Activated naive CD4-positive, alpha-beta T cell treated with anti-CD3 and anti-CD28 coated beads, Interleukin-2, amount 50 U/mL, for 24 hours (primary cell): ENCODE measurements at regions not wholly inside any gene's neighbourhood (a gene's known extent, or its start where the extent isn't known, plus 50 kb on each side); places are given as distances from the start of the nearest gene placed in this dataset.
"Not testable (repeated sequence)": the region's sequence is repeated elsewhere in the genome, so short reads cannot be mapped to it uniquely, and the experiment has no call there.

ENCODE experiments used
- H3K27ac Mint-ChIP-seq: one replicate; pipeline ENCODE4 v1.8.0; 2021; ENCODE audit warnings: mild to moderate bottlenecking, mixed read lengths
- H3K27me3 Mint-ChIP-seq: one replicate; pipeline ENCODE4 v1.8.0; 2021; ENCODE audit warnings: mixed read lengths
- H3K36me3 Mint-ChIP-seq: one replicate; pipeline ENCODE4 v1.8.0; 2021; ENCODE audit warnings: mixed read lengths
- H3K4me1 Mint-ChIP-seq: one replicate; pipeline ENCODE4 v1.8.0; 2021; ENCODE audit warnings: mixed read lengths
- H3K4me3 Mint-ChIP-seq: one replicate; pipeline ENCODE4 v1.8.0; 2021; ENCODE audit warnings: mild to moderate bottlenecking, mixed read lengths
- H3K9me3 Mint-ChIP-seq: one replicate; pipeline ENCODE4 v1.8.0; 2021; ENCODE audit warnings: mixed read lengths

DNA sequence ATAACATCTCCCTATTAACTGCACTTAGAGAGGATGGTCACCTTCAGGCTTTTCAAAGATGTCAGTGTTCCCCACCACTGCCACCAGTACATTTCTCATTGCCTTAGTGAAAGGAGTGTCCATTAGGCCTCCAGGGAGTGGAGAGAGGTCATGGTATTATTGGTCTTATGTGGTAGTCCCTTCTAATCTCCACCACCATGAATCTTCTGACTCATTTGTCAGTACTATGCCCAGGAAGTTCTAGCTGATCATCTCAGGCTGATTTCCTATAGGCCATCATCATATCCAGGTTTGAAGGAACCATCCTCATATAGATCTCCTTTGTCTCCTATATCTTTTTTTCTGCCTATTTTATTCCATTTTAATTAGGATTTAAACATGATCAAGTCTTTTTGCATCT is 221.5 kb downstream of the CYB561 start:
- peaks cover 12% of the 10 kb centered on the region for H3K36me3 Mint-ChIP-seq
- no peaks in the 10 kb centered on the region for H3K27me3 Mint-ChIP-seq
- H3K9me3 Mint-ChIP-seq: peaks cover 9% of the 10 kb centered on the region
- no peak overlapping the region for H3K4me3 Mint-ChIP-seq
- no peaks in the 10 kb centered on the region for H3K4me1 Mint-ChIP-seq
- H3K27ac Mint-ChIP-seq: no peak overlapping the region

DNA sequence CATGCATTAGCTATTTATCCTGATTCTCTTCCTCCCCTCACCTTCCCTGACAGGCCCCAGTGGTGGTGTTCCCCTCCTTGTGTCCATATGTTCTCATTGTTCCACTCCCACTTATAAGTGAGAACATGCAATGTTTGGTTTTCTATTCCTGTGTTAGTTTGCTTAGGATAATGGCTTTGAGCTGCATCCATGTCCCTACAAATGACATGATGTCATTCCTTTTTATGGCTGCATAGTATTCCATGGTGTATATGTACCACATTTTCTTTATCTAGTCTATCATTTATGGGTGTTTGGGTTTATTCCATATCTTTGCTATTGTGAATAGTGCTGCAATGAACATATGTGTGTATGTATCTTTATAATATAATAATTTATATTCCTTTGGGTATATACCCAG is 219.4 kb downstream of the CYB561 start:
- Mint-ChIP-seq H3K9me3 (peaks cover 12% of the 10 kb centered on the region), H3K36me3 (peaks cover 22% of the 10 kb centered on the region)
- H3K27me3 Mint-ChIP-seq, H3K27ac Mint-ChIP-seq, H3K4me3 Mint-ChIP-seq, H3K4me1 Mint-ChIP-seq: not testable (repeated sequence)

DNA sequence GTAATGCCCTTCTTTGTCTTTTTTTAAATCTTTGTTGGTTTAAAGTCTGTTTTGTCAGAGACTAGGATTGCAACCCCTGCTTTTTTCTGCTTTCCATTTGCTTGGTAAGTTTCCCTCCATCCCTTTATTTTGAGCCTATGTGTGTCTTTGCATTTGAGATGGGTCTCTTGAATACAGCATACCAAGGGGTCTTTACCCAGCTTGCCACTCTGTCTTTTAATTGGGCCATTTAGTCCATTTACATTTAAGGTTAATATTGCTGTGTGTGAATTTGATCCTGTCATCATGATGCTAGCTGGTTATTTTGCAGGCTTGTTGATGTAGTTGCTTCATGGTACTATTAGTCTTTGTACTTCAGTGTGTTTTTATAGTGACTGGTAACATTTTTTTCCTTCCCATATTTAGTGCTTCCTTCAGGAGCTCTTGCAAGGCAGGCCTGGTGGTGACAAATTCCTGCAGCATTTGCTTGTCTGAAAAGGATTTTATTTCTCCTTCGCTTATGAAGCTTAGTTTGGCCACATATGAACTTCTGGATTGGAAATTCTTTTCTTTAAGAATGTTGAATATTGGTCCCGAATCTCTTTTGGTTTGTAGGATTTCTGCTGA is 215.0 kb downstream of the CYB561 start:
- not testable (repeated sequence) for H3K27me3 Mint-ChIP-seq, H3K27ac Mint-ChIP-seq, H3K4me3 Mint-ChIP-seq, H3K4me1 Mint-ChIP-seq
- peaks cover 27% of the 10 kb centered on the region for H3K36me3 Mint-ChIP-seq
- H3K9me3 Mint-ChIP-seq: peaks cover 15% of the 10 kb centered on the region

DNA sequence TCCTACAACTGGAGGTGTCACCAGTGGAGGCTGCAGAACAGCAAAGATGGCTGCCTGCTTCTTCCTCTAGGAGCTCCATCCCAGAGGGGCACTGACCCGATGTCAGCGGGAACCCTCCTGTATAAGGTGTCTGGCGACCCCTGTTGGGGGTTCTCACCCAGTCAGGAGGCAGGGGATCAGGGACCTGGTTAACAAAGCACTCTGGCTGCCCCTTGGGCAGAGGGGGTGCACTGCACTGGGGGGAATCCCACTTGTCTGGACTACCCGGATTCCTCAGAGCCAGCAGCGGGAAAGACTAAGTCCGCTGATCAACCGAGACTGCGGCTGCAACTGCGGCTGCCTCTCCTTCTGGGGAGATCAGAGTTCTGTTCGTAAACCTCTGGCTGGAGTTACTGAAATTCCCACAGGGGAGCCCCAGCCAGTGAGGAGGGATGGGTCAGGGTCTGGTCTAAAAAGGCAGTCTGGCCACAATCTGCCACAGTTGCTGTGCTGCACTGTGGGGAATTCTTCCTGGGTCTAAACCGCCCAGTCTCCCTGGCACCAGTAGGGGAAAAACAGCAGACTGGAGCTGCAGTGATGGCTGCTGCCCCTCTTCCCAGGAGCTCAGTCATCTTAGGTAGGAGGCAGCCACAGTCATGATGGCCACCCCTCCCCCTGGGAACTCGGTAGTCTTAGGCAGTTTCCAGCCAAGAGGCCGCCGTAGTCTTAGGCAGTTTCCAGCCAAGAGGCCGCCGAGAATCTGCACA is 213.4 kb downstream of the CYB561 start:
- Mint-ChIP-seq H3K4me1 (no peaks in the 10 kb centered on the region), H3K27me3 (no peaks in the 10 kb centered on the region), H3K9me3 (peaks cover 7% of the 10 kb centered on the region), H3K27ac (no peak overlapping the region), H3K4me3 (no peak overlapping the region), H3K36me3 (peaks cover 27% of the 10 kb centered on the region)

DNA sequence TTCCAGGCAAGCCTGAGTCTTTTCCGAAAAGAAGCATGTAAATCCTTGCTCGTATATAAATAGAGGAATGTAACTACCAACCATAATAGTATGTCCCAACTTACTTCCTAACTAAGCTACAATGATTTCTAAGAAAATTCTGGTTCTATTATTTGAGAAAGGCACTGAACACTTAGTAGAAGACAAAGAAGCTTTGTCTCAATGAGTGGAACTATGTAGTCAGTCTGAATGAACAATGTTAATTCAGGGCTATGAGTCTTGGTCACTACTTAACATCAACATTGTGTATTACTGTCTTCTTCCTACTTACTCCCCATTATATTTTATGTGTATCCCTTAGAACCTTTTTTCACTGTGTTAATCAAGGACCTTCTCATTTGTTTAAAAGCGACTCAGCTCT is 206.0 kb downstream of the CYB561 start:
- Mint-ChIP-seq H3K27ac (no peak overlapping the region), H3K4me1 (no peaks in the 10 kb centered on the region), H3K9me3 (peaks cover 6% of the 10 kb centered on the region), H3K4me3 (no peak overlapping the region), H3K36me3 (peaks cover 32% of the 10 kb centered on the region), H3K27me3 (no peaks in the 10 kb centered on the region)

DNA sequence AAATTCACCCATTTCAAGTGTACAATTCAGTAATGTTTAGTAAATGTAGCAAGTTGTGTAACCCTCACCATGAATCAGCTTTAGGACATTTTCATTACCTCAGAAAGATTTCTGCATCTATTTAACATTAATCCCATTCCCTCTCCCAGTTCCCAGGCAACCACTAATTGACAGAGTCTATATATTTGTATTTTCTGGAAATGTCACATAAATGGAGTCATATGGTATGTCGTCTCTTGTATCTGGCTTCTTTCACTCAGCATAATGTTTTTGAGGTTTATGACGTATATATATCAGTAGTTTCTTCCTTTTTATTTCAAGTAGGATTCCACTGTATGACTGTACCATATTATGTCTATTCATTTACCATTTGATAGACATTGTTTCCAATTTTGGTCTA is 199.8 kb downstream of the CYB561 start:
- Mint-ChIP-seq H3K4me1 (no peaks in the 10 kb centered on the region), H3K27me3 (no peaks in the 10 kb centered on the region), H3K27ac (no peak overlapping the region), H3K36me3 (peaks cover 10% of the 10 kb centered on the region), H3K4me3 (no peak overlapping the region), H3K9me3 (peaks cover 6% of the 10 kb centered on the region)

DNA sequence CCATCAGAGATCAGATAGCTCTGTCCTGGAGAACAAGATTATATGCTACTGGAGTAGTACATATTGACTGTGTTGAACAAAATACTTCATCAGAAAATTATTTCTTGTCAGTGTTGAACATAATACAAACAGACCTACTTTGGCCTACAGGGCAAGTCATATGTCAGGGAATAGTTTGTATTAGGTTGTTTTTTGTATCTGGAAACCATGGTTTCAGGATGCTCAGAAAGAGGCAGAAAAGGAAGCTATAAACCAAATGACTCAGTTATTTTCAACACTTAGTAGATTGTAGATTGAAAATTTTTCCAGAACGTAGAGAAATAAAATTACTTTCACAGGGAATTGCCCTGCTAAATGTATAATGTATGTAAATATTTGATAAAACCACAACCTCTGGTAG is 198.4 kb downstream of the CYB561 start:
- Mint-ChIP-seq H3K27me3 (no peaks in the 10 kb centered on the region), H3K27ac (no peak overlapping the region), H3K9me3 (peaks cover 5% of the 10 kb centered on the region), H3K36me3 (peaks cover 10% of the 10 kb centered on the region), H3K4me1 (no peaks in the 10 kb centered on the region), H3K4me3 (no peak overlapping the region)

DNA sequence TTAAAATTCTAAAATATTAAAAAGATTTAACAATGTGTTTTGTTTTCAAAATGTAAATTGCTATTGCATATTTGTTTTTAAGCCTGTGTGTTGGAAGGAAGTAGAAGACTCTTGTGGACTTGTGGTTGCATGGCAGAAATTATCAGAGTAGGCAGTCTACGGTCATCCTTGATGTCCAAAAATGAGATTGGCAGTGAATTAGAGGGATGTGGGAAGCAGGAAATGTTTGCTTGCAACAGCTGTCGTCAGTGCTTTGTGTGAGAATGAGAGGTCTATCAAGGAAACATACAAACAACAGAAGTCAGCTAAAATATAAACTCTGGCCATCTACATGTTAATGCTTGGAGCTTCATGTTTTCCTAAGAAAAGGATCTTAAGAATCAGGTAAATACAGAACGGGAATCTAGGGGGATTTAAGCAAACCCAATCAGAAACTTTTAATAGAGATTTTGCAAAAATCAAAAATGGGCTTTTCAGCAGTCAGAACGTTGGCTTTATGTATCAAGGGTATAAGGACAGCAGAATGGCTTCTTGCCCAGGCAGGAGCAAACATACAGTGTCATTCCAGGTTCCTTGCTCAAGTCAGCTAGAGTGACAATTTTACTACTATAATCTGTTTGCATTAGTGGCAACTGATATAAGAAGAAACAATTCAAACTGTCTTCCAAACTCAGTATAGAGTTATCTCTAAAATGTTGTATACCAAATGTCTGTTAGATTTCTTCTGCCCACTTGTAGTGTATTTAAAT is 196.7 kb downstream of the CYB561 start:
- Mint-ChIP-seq H3K9me3 (no peaks in the 10 kb centered on the region), H3K4me3 (no peak overlapping the region), H3K27ac (no peak overlapping the region), H3K4me1 (no peaks in the 10 kb centered on the region), H3K36me3 (peaks cover 3% of the 10 kb centered on the region), H3K27me3 (no peaks in the 10 kb centered on the region)

DNA sequence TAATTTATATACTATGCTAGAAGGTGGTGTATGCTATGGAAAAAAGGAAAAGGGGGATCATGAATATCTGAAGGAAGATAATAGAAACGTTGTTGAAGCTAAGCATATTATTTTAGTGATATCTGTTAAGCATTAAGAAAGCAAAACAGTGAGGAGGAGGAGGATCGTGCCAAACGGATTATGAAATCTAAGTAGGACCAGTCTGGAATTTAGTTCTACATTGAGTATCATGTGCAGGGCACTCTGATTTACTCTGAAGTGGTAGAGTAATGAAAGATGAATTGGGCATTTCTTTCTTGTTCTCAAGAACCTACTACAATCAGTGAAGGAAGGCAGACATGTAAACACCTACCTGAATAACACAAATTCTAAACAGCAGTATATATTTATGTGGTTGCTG is 195.3 kb downstream of the CYB561 start:
- Mint-ChIP-seq H3K36me3 (peaks cover 4% of the 10 kb centered on the region), H3K27ac (no peak overlapping the region), H3K27me3 (no peaks in the 10 kb centered on the region), H3K4me3 (no peak overlapping the region), H3K4me1 (no peaks in the 10 kb centered on the region), H3K9me3 (peaks cover 6% of the 10 kb centered on the region)

DNA sequence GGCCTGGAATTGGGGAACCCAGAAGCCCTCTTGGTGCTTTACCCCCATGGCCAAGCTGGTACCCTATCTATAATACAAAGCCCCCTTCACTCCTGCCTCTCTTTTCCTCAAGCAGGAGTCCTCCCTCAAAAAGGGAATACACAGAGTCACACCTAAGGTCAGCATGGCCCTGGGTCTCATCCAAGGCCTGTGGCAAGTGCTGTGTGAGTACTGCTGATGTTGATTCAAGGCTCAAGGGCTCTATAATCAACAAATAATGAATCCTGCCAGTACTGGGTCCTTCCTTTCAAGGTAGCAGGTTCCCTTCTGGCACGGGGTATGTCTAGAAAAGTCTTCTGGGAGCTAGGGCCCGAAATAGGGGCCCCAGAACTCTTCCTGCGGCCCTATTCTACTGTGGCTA is 187.3 kb downstream of the CYB561 start:
- Mint-ChIP-seq H3K9me3 (peaks cover 6% of the 10 kb centered on the region), H3K27ac (no peak overlapping the region), H3K36me3 (peaks cover 9% of the 10 kb centered on the region), H3K4me3 (no peak overlapping the region), H3K4me1 (no peaks in the 10 kb centered on the region), H3K27me3 (no peaks in the 10 kb centered on the region)

DNA sequence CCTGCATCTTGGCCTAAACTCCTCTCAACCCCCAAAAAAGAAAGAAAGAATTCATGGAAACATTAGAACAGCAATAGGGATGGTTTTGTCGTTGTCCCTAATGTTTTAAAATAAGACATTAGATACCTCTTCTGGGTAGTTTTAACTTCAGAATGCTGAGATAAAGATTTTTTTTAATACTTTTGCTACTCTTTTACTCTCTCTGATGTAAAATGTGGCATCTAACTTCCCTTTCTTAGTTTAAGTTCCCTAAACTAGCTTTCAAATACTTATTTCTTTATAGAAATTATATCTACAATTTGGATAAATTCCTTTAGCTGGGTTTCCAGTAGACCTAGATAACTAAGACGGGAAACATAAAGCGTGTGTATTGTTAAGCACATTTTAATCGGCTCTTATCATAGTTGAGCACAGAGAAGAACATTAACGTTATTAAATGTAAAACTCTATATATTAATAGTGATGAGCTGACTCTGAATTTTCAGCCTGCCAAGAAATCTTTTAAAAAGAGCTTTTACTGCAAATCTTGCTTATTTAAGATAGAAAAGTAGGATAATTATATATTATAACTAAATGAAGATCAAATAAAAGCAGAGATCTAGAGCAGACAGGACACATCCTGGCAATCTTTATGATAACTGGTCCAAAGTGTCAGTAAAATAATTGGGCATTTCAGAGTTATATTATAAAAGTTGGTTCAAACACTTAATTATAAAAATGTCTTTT is 183.2 kb downstream of the CYB561 start:
- Mint-ChIP-seq H3K27ac (no peak overlapping the region), H3K9me3 (no peaks in the 10 kb centered on the region), H3K27me3 (no peaks in the 10 kb centered on the region), H3K4me3 (no peak overlapping the region), H3K36me3 (peaks cover 4% of the 10 kb centered on the region), H3K4me1 (no peaks in the 10 kb centered on the region)

DNA sequence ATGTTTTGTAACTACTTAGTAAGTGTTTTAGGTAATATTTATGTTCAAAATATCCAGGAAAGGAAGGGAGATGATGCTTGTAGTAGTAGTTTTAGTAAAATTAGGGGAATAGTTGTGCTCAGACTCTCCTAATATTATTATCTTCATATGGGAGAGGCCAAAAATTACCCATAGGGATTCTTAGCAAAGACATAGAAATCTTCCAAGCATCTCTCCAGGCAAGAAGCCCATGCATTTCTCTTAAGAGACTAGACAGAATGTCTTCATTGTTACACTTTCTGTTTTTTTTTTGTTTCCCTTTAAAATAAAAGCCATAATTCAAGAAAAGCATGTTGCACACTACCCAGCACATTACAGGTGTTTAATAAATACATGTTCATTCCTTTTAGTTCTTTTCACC is 180.6 kb downstream of the CYB561 start:
- Mint-ChIP-seq H3K4me3 (no peak overlapping the region), H3K27ac (no peak overlapping the region), H3K4me1 (no peaks in the 10 kb centered on the region)

DNA sequence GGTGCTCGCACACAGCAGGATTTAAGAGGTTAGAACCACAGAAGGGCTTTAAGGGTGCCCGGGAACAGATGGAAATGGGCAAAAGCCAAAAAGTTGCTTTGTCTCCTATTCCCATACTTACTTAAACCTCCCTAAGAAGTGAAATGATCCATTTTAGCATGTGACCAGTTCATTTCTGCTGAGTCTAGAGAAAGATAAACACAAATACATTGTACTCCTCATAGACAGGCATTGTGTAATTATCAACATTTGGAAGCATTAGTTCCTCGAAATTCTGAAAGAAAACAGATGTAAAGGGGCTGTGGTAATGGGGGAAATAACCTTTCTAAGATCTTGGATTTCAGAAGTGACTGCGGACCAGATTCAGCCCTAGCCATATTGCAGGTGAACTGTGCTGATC is 178.3 kb downstream of the CYB561 start:
- Mint-ChIP-seq H3K27ac (no peak overlapping the region), H3K4me1 (no peaks in the 10 kb centered on the region), H3K4me3 (no peak overlapping the region), H3K36me3 (peaks cover 15% of the 10 kb centered on the region), H3K9me3 (no peaks in the 10 kb centered on the region), H3K27me3 (no peaks in the 10 kb centered on the region)

More for the DNA sequence above, 180.6 kb downstream of the CYB561 start:
- H3K9me3 Mint-ChIP-seq: no peaks in the 10 kb centered on the region
- H3K36me3 Mint-ChIP-seq: peaks cover 10% of the 10 kb centered on the region
- no peaks in the 10 kb centered on the region for H3K27me3 Mint-ChIP-seq

DNA sequence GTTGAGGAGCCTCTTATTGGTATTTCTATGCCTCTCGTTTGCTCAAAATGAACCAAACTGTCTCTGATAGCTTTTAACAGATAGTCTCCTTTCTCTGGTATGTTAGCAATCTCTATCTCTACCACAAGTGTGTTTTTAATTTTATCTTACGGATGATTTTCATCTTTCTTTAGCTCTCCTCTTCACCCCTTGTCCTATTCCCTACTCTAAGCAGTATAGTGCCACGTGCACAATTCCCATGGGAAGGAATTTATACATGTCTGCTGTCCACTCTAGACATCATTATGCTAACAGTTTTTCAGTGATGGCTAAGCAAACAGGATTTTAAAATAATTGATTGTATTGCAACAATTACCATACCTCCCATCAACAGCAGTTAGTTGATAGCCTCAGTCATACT is 177.3 kb downstream of the CYB561 start:
- no peak overlapping the region for H3K4me3 Mint-ChIP-seq
- H3K27ac Mint-ChIP-seq: no peak overlapping the region
- H3K4me1 Mint-ChIP-seq: no peaks in the 10 kb centered on the region
- H3K9me3 Mint-ChIP-seq: no peaks in the 10 kb centered on the region
- H3K27me3 Mint-ChIP-seq: no peaks in the 10 kb centered on the region
- peaks cover 15% of the 10 kb centered on the region for H3K36me3 Mint-ChIP-seq

DNA sequence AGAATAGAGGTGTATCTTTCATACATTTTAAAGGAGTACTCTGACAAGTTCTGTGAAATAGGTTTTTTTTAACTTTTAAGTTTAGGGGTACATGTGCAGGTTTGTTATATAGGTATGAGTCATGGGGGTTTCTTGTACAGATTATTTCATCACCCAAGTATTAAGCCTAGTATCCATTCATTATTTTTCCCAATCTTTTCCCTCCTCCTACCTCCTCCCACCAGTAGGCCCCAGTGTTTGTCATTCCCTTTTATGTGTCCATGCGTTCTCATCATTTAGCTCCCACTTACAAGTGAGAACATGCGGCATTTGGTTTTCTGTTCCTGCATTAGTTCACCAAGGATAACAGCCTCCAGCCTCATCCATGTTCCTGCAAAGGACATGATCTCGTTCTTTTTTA is 175.5 kb downstream of the CYB561 start:
- no peaks in the 10 kb centered on the region for H3K27me3 Mint-ChIP-seq
- no peaks in the 10 kb centered on the region for H3K9me3 Mint-ChIP-seq
- no peak overlapping the region for H3K4me3 Mint-ChIP-seq
- peaks cover 6% of the 10 kb centered on the region for H3K4me1 Mint-ChIP-seq
- no peak overlapping the region for H3K27ac Mint-ChIP-seq
- peaks cover 17% of the 10 kb centered on the region for H3K36me3 Mint-ChIP-seq

DNA sequence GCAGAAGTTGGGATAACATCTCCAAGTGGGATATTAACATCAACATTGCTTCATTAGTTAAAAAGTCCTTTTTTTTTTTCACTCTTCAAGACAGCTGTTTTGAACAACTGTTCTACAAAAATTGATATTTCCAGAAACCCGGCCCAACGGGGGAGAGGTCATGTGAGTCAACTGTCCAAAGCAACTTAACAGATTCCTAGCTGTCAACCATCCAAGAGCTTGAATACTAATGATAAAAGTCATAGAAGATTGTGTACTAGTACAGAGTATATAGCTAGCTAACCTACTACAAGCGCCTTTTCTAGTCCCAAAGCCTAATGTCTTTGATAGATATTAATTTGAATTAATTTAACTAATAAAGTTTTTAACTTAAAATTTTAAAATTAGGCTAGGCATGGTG is 172.0 kb downstream of the CYB561 start:
- Mint-ChIP-seq H3K4me3 (no peak overlapping the region), H3K27ac (no peak overlapping the region), H3K4me1 (peaks cover 17% of the 10 kb centered on the region), H3K36me3 (peaks cover 12% of the 10 kb centered on the region), H3K27me3 (no peaks in the 10 kb centered on the region), H3K9me3 (no peaks in the 10 kb centered on the region)
